ENCODE measurements at regions not wholly inside any gene's neighbourhood (a gene's known extent, or its start where the extent isn't known, plus 50 kb on each side); places are given as distances from the start of the nearest gene placed in this dataset.

DNA sequence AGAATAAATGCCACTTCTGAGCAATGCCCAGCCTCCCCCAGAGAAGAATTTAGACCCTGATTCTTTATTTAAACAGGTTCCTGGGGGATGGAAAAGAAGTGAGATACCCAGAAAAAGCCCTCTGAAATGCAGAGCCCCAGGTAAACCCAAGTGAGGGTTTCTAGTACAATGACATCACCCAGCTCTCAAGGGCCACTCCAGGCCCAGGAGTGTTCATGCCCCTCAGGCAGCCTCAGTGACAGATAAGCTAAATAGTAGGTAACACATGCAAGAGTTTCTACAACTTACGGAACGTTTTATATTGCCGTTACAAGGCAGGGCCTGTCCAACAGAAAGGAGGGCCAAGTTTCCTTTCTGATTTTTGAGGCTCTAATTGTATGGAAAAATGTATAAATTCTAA is 683.7 kb upstream of the SALL1 start:
- Histone ChIP-seq H4K20me1 (ENCODE audit: insufficient read depth, low read length) (no peaks in the 10 kb centered on the region), H3K4me1 (ENCODE audit: insufficient read depth, low read length) (no peaks in the 10 kb centered on the region), H3K4me3 (replicated peaks in 1 of 3; ENCODE audit: insufficient read depth in 1 of 3, low read depth in 2 of 3, low read length in 3 of 3) (no peak overlapping the region), H3K27ac (ENCODE audit: extremely low read length, insufficient read depth, low read length) (no peak overlapping the region), H3K9me3 (ENCODE audit: low read length) (no peaks in the 10 kb centered on the region), H3K9ac (ENCODE audit: insufficient read depth, low read depth, low read length) (no peak overlapping the region), H3K27me3 (ENCODE audit: control insufficient read depth in 1 of 2, insufficient read depth in 2 of 2, low read length in 2 of 2) (no peaks in the 10 kb centered on the region), H2AFZ (ENCODE audit: low read length) (no peak overlapping the region), H3K79me2 (ENCODE audit: insufficient read depth, low read length) (no peaks in the 10 kb centered on the region), H3K4me2 (ENCODE audit: low read depth, low read length) (no peak overlapping the region), H3K36me3 (replicated peaks in 1 of 2; ENCODE audit: control insufficient read depth in 1 of 2, insufficient read depth in 2 of 2, low read length in 2 of 2) (no peaks in the 10 kb centered on the region)
- POLR2A ChIA-PET = no interaction called here
- intact Hi-C loops (cut with micrococcal nuclease; ENCODE audit: unreplicated experiment) (no loop called here), in situ Hi-C loops (cut with HindIII; ENCODE audit: extremely low pct_ligation_motif_present, low pct_unique_long_range_greater_than_20kb) (no loop called here)
- DNase-seq (ENCODE audit: low spot score) (no peak), FAIRE-seq (no peak), ATAC-seq (no peak)
- CTCF ChIA-PET (ENCODE audit: low intra/inter-chr PET ratio, low total read pairs) = no interaction called here
- 45% methylated on average over 3 of the region's 3 CpGs for WGBS (ENCODE audit: low lambda C conversion rate)
- TF ChIP-seq STAG1 (CRISPR knock-in tag; IDR thresholded peaks at IDR 0.05) = no peak
- no peak for TF ChIP-seq ZKSCAN5 (CRISPR knock-in tag; IDR thresholded peaks at IDR 0.05)
- TF ChIP-seq SMAD1 (CRISPR knock-in tag; IDR thresholded peaks at IDR 0.05; ENCODE audit: borderline replicate concordance, low read depth) = no peak
- TF ChIP-seq ADNP (CRISPR knock-in tag; IDR thresholded peaks at IDR 0.05) = no peak
- no peak for TF ChIP-seq MTA3 (CRISPR knock-in tag; IDR thresholded peaks at IDR 0.05)
- no peak for TF ChIP-seq NFATC3 (CRISPR knock-in tag; IDR thresholded peaks at IDR 0.05)
- TF ChIP-seq ZNF547 (CRISPR knock-in tag; IDR thresholded peaks at IDR 0.05) = no peak
- BruUV-seq (replicated peaks) = no TSS peak

DNA sequence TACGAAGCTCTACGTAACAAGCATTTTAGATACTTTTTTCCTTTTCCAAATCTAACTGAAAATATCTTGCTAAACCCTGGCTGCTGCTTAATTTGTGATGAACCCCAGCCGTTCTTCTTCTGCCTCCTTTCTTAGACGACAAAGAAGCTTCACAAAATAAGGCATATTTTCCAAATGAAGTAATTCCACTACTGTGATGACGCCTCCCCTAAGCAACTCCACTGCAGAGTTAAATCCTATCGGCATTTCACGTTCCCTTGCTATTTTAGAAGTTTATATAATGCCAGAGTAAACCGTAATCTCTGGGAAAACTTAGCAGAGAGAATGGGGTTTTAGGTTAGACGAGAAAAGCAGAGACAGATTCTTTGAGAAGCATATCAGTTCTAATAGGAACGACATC is 683.1 kb upstream of the SALL1 start:
- no peaks in the 10 kb centered on the region for H3K9me3 ChIP-seq (ENCODE audit: low read length)
- H4K20me1 ChIP-seq (ENCODE audit: insufficient read depth, low read length) = no peaks in the 10 kb centered on the region
- DNase-seq (ENCODE audit: low spot score) (no peak), ATAC-seq (no peak), FAIRE-seq (peak; percentile 15)
- H3K27me3 ChIP-seq (ENCODE audit: control insufficient read depth in 1 of 2, insufficient read depth in 2 of 2, low read length in 2 of 2) = no peaks in the 10 kb centered on the region
- no peak overlapping the region for H3K4me3 ChIP-seq (replicated peaks in 1 of 3; ENCODE audit: insufficient read depth in 1 of 3, low read depth in 2 of 3, low read length in 3 of 3)
- no peaks in the 10 kb centered on the region for H3K4me1 ChIP-seq (ENCODE audit: insufficient read depth, low read length)
- no peak overlapping the region for H3K9ac ChIP-seq (ENCODE audit: insufficient read depth, low read depth, low read length)
- no peak overlapping the region for H3K4me2 ChIP-seq (ENCODE audit: low read depth, low read length)
- TF ChIP-seq, protein P1, sequence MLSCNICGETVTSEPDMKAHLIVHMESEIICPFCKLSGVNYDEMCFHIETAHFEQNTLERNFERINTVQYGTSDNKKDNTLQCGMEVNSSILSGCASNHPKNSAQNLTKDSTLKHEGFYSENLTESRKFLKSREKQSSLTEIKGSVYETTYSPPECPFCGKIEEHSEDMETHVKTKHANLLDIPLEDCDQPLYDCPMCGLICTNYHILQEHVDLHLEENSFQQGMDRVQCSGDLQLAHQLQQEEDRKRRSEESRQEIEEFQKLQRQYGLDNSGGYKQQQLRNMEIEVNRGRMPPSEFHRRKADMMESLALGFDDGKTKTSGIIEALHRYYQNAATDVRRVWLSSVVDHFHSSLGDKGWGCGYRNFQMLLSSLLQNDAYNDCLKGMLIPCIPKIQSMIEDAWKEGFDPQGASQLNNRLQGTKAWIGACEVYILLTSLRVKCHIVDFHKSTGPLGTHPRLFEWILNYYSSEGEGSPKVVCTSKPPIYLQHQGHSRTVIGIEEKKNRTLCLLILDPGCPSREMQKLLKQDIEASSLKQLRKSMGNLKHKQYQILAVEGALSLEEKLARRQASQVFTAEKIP (CRISPR knock-in tag; IDR thresholded peaks at IDR 0.05; ENCODE audit: borderline replicate concordance) = no peak
- no peak for TF ChIP-seq ONECUT2 (CRISPR knock-in tag; IDR thresholded peaks at IDR 0.05)
- TF ChIP-seq ZKSCAN8 (CRISPR knock-in tag; IDR thresholded peaks at IDR 0.05; ENCODE audit: borderline replicate concordance) = no peak
- ChIA-PET CTCF (ENCODE audit: low intra/inter-chr PET ratio, low total read pairs) (no interaction called here), POLR2A (no interaction called here)
- 36% methylated on average over 10 of the region's 10 CpGs for WGBS (ENCODE audit: low lambda C conversion rate)
- intact Hi-C loops (cut with micrococcal nuclease; ENCODE audit: unreplicated experiment) = no loop called here
- H3K36me3 ChIP-seq (replicated peaks in 1 of 2; ENCODE audit: control insufficient read depth in 1 of 2, insufficient read depth in 2 of 2, low read length in 2 of 2) = no peaks in the 10 kb centered on the region
- H2AFZ ChIP-seq (ENCODE audit: low read length) = no peak overlapping the region
- no peaks in the 10 kb centered on the region for H3K79me2 ChIP-seq (ENCODE audit: insufficient read depth, low read length)
- in situ Hi-C loops (cut with HindIII; ENCODE audit: extremely low pct_ligation_motif_present, low pct_unique_long_range_greater_than_20kb) = no loop called here
- BruUV-seq (replicated peaks) = no TSS peak
- no peak overlapping the region for H3K27ac ChIP-seq (ENCODE audit: extremely low read length, insufficient read depth, low read length)
